GM21737 (cell line): ENCODE measurements at regions not wholly inside any gene's neighbourhood (a gene's known extent, or its start where the extent isn't known, plus 50 kb on each side); places are given as distances from the start of the nearest gene placed in this dataset.

ENCODE experiments used
- ATAC-seq: cut with Tn5 transposase; IDR thresholded peaks from one replicate; pipeline ENCODE4 v1.9.1; 2021; ENCODE audit warnings: mild to moderate bottlenecking, moderate library complexity; ENCODE audit not compliant: unreplicated experiment

- no peak for ATAC-seq
Measured at GRCh38 chr3:98969295-98969694, 67.8 kb upstream of the DCBLD2 start.

- no peak for ATAC-seq
Measured at GRCh38 chr3:98968824-98969223, 67.3 kb upstream of the DCBLD2 start.

- no peak for ATAC-seq
Measured at GRCh38 chr3:98968347-98968746, 66.9 kb upstream of the DCBLD2 start.

GRCh38 chr3:98967758-98968157, 66.3 kb upstream of the DCBLD2 start:
- ATAC-seq, result no peak

GRCh38 chr3:98966862-98967546, 65.5 kb upstream of the DCBLD2 start:
- ATAC-seq, result no peak

- ATAC-seq, result no peak
Measured at GRCh38 chr3:98966434-98966833, 64.9 kb upstream of the DCBLD2 start.

GRCh38 chr3:98964784-98965183, 63.3 kb upstream of the DCBLD2 start:
- no peak for ATAC-seq

GRCh38 chr3:98963546-98963945, 62.1 kb upstream of the DCBLD2 start:
- no peak for ATAC-seq

- ATAC-seq, result no peak
Measured at GRCh38 chr3:98962951-98963350, 61.5 kb upstream of the DCBLD2 start.

- ATAC-seq, result no peak
Measured at GRCh38 chr3:98962189-98962930, 60.9 kb upstream of the DCBLD2 start.

- no peak for ATAC-seq
Measured at GRCh38 chr3:98961161-98962155, 60.0 kb upstream of the DCBLD2 start.

GRCh38 chr3:98957681-98958080, 56.2 kb upstream of the DCBLD2 start:
- ATAC-seq, result no peak

GRCh38 chr3:98956008-98956407, 54.5 kb upstream of the DCBLD2 start:
- ATAC-seq, result no peak

GRCh38 chr3:98954791-98955604, 53.5 kb upstream of the DCBLD2 start:
- ATAC-seq, result no peak

GRCh38 chr3:98954242-98954641, 52.7 kb upstream of the DCBLD2 start:
- ATAC-seq, result no peak

GRCh38 chr3:98952404-98952803, 50.9 kb upstream of the DCBLD2 start:
- no peak for ATAC-seq
